Astrocyte (in vitro differentiated cells and primary cell): ENCODE measurements at regions not wholly inside any gene's neighbourhood (a gene's known extent, or its start where the extent isn't known, plus 50 kb on each side); places are given as distances from the start of the nearest gene placed in this dataset.

ENCODE experiments used
- DNase-seq: peaks from one replicate; pipeline ENCODE4 v3.0.0-alpha.2; 2010; ENCODE audit warnings: low read depth
- FAIRE-seq: peaks from 2 replicates; lab custom pipeline; 2011; peaks lifted over from hg19 to GRCh38; lab: Jason Lieb, UNC
- H2AFZ ChIP-seq: 2 replicates; pipeline ENCODE4 v1.6.0; 2012; ENCODE audit warnings: low read depth, low read length, inconsistent platforms
- H3K27ac ChIP-seq: 2 replicates; pipeline ENCODE4 v1.5.1; 2011; ENCODE audit warnings: low read depth, low read length, inconsistent platforms
- H3K27me3 ChIP-seq: 2 replicates; pipeline ENCODE4 v1.6.0; 2011; ENCODE audit warnings: low read length, inconsistent platforms; ENCODE audit not compliant: insufficient read depth
- H3K36me3 ChIP-seq: 2 replicates; pipeline ENCODE4 v1.5.1; 2011; ENCODE audit warnings: low read length, inconsistent platforms; ENCODE audit not compliant: insufficient read depth
- H3K4me1 ChIP-seq: 2 replicates; pipeline ENCODE4 v1.5.1; 2011; ENCODE audit warnings: low read length, inconsistent platforms; ENCODE audit not compliant: insufficient read depth
- H3K4me2 ChIP-seq: 2 replicates; pipeline ENCODE4 v1.6.0; 2012; ENCODE audit warnings: low read length, inconsistent platforms
- H3K4me3 ChIP-seq: 2 replicates; pipeline ENCODE4 v1.5.1; 2011; ENCODE audit warnings: low read depth, mild to moderate bottlenecking, low read length, inconsistent platforms; ENCODE audit not compliant: insufficient read depth
- H3K79me2 ChIP-seq: 2 replicates; pipeline ENCODE4 v1.6.0; 2012; ENCODE audit warnings: mild to moderate bottlenecking, low read length, inconsistent platforms; ENCODE audit not compliant: insufficient read depth
- H3K9ac ChIP-seq: 2 replicates; pipeline ENCODE4 v1.6.0; 2012; ENCODE audit warnings: mild to moderate bottlenecking, low read length, inconsistent platforms
- H3K9me3 ChIP-seq: 2 replicates; pipeline ENCODE4 v1.5.1; 2012; ENCODE audit warnings: low read depth, mild to moderate bottlenecking, low read length, inconsistent platforms; ENCODE audit not compliant: insufficient read depth
- H4K20me1 ChIP-seq: 2 replicates; pipeline ENCODE4 v1.6.0; 2012; ENCODE audit warnings: low read length, inconsistent platforms; ENCODE audit not compliant: insufficient read depth
- H3K27ac Mint-ChIP-seq: one replicate; pipeline ENCODE4 v1.8.0; 2021; ENCODE audit warnings: mild to moderate bottlenecking, mixed read lengths; ENCODE audit not compliant: unreplicated experiment
- H3K27me3 Mint-ChIP-seq: one replicate; pipeline ENCODE4 v1.8.0; 2021; ENCODE audit warnings: low read depth, mixed read lengths; ENCODE audit not compliant: unreplicated experiment
- H3K36me3 Mint-ChIP-seq: one replicate; pipeline ENCODE4 v1.8.0; 2021; ENCODE audit warnings: low read depth, mixed read lengths; ENCODE audit not compliant: unreplicated experiment
- H3K4me1 Mint-ChIP-seq: one replicate; pipeline ENCODE4 v1.8.0; 2021; ENCODE audit warnings: low read depth, mixed read lengths; ENCODE audit not compliant: unreplicated experiment
- H3K4me3 Mint-ChIP-seq: one replicate; pipeline ENCODE4 v1.8.0; 2021; ENCODE audit warnings: mild to moderate bottlenecking, moderate library complexity, mixed read lengths; ENCODE audit not compliant: unreplicated experiment
- H3K9me3 Mint-ChIP-seq: one replicate; pipeline ENCODE4 v1.8.0; 2021; ENCODE audit warnings: mild to moderate bottlenecking, mixed read lengths; ENCODE audit not compliant: unreplicated experiment
- CTCF ChIP-seq: IDR thresholded peaks from 2 replicates; pipeline ENCODE4 v1.5.1; 2011; ENCODE audit warnings: low read depth, mild to moderate bottlenecking, inconsistent platforms, low read length, moderate library complexity; ENCODE audit not compliant: insufficient read depth
- EZH2 ChIP-seq: IDR thresholded peaks from 2 replicates; pipeline ENCODE4 v1.6.1; 2012; ENCODE audit warnings: mild to moderate bottlenecking, low read length, inconsistent platforms; ENCODE audit not compliant: insufficient read depth

GRCh38 chr20:51183451-51183850, 160.5 kb upstream of the KCNG1 start:
- no peak overlapping the region for H2AFZ ChIP-seq
- H3K79me2 ChIP-seq, result no peaks in the 10 kb centered on the region
- no peaks in the 10 kb centered on the region for H3K36me3 Mint-ChIP-seq
- no peaks in the 10 kb centered on the region for H3K9me3 Mint-ChIP-seq
- FAIRE-seq, result no peak
- H3K4me3 Mint-ChIP-seq, result no peak overlapping the region
- H3K4me1 Mint-ChIP-seq, result no peaks in the 10 kb centered on the region
- H3K27me3 ChIP-seq, result no peaks in the 10 kb centered on the region
- H4K20me1 ChIP-seq, result no peaks in the 10 kb centered on the region
- H3K9me3 ChIP-seq, result no peaks in the 10 kb centered on the region
- H3K27me3 Mint-ChIP-seq, result peaks cover 11% of the 10 kb centered on the region
- H3K27ac ChIP-seq, result no peak overlapping the region
- H3K36me3 ChIP-seq, result no peaks in the 10 kb centered on the region
- no peak for DNase-seq
- no peak overlapping the region for H3K27ac Mint-ChIP-seq
- TF ChIP-seq CTCF (no peak), EZH2 (no peak)
- H3K4me2 ChIP-seq, result no peak overlapping the region
- H3K9ac ChIP-seq, result no peak overlapping the region
- H3K4me3 ChIP-seq, result no peak overlapping the region
- no peaks in the 10 kb centered on the region for H3K4me1 ChIP-seq

- DNase-seq (no peak), FAIRE-seq (no peak)
- H3K4me1 ChIP-seq, result no peaks in the 10 kb centered on the region
- no peak overlapping the region for H3K4me3 Mint-ChIP-seq
- H3K4me3 ChIP-seq, result no peak overlapping the region
- H4K20me1 ChIP-seq, result no peaks in the 10 kb centered on the region
- no peak overlapping the region for H2AFZ ChIP-seq
- H3K9ac ChIP-seq, result no peak overlapping the region
- H3K27ac Mint-ChIP-seq, result no peak overlapping the region
- H3K27me3 Mint-ChIP-seq, result peaks cover 10% of the 10 kb centered on the region
- H3K36me3 ChIP-seq, result no peaks in the 10 kb centered on the region
- H3K36me3 Mint-ChIP-seq, result no peaks in the 10 kb centered on the region
- TF ChIP-seq EZH2 (no peak), CTCF (no peak)
- H3K9me3 ChIP-seq, result no peaks in the 10 kb centered on the region
- H3K79me2 ChIP-seq, result no peaks in the 10 kb centered on the region
- H3K4me2 ChIP-seq, result no peak overlapping the region
- no peak overlapping the region for H3K27ac ChIP-seq
- no peaks in the 10 kb centered on the region for H3K4me1 Mint-ChIP-seq
- H3K27me3 ChIP-seq, result no peaks in the 10 kb centered on the region
- H3K9me3 Mint-ChIP-seq, result no peaks in the 10 kb centered on the region
These were observed 159.7 kb upstream of the KCNG1 start for GRCh38 chr20:51182571-51182970.

- no peak overlapping the region for H3K27ac ChIP-seq
- no peak for FAIRE-seq
- H3K36me3 ChIP-seq, result no peaks in the 10 kb centered on the region
- no peak for DNase-seq
- H3K4me3 Mint-ChIP-seq, result no peak overlapping the region
- no peak overlapping the region for H3K4me2 ChIP-seq
- H3K36me3 Mint-ChIP-seq, result peaks cover 2% of the 10 kb centered on the region
- H3K27ac Mint-ChIP-seq, result no peak overlapping the region
- H3K4me3 ChIP-seq, result no peak overlapping the region
- TF ChIP-seq CTCF (no peak), EZH2 (no peak)
- no peaks in the 10 kb centered on the region for H3K9me3 Mint-ChIP-seq
- H3K4me1 Mint-ChIP-seq, result peaks cover 7% of the 10 kb centered on the region
- peaks cover 4% of the 10 kb centered on the region for H3K4me1 ChIP-seq
- peaks cover 5% of the 10 kb centered on the region for H3K27me3 ChIP-seq
- no peaks in the 10 kb centered on the region for H3K9me3 ChIP-seq
- no peak overlapping the region for H3K9ac ChIP-seq
- H4K20me1 ChIP-seq, result no peaks in the 10 kb centered on the region
- no peaks in the 10 kb centered on the region for H3K79me2 ChIP-seq
- H2AFZ ChIP-seq, result no peak overlapping the region
- H3K27me3 Mint-ChIP-seq, result peaks cover 15% of the 10 kb centered on the region
These were observed 155.2 kb upstream of the KCNG1 start for GRCh38 chr20:51178153-51178552.
